ENCODE measurements at regions not wholly inside any gene's neighbourhood (a gene's known extent, or its start where the extent isn't known, plus 50 kb on each side); places are given as distances from the start of the nearest gene placed in this dataset.

DNA sequence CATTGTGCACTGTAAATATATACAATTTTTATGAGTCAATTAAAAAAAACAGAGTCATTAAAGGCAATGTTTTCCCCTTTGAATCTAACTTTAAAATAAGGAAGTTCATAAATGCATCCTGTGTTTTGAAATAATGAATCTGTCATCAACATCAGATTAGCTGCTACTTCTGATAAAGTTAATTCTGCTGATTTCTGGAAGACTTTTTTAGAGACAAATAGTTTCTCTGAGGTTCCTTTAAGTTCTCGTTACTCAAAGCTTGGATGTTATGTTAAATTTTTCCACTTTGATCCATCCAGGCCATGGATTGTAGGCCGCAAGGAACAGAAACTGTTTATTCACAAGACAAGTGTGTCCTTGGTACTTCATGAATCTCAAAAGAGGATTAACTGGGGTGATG is 115.5 kb downstream of the CARTPT start:
- Mint-ChIP-seq H3K27me3 (no peaks in the 10 kb centered on the region), H3K9me3 (peaks cover 0 to 5% (median 0%) of the 10 kb centered on the region in 3 donors), H3K36me3 (peaks cover 2% of the 10 kb centered on the region), H3K27ac (no peak overlapping the region), H3K4me1 (no peaks in the 10 kb centered on the region), H3K4me3 (no peak overlapping the region)

DNA sequence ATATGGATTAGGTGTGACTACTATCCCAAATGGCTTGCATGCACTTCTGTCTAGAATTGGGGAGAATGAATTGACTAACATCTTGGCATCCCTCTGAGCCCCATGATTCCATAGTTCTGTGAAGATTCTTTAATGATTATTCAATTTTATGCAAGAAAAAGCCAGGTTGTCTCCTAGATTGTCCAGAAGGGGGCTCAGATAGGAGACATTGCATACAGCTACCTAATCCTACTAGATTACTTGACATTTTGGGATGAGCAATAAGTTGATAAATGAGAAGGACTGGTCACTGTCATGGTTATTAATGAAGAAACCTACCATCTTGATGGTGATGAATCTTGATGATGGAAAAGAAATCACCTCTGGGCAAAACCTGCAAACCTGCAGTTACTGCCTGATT is 117.0 kb downstream of the CARTPT start:
- H3K9me3 Mint-ChIP-seq, result no peaks in the 10 kb centered on the region
- H3K4me1 Mint-ChIP-seq, result no peaks in the 10 kb centered on the region
- no peak overlapping the region for H3K4me3 Mint-ChIP-seq
- H3K27ac Mint-ChIP-seq, result no peak overlapping the region
- H3K36me3 Mint-ChIP-seq, result peaks cover 2% of the 10 kb centered on the region
- peaks cover 3% of the 10 kb centered on the region for H3K27me3 Mint-ChIP-seq

DNA sequence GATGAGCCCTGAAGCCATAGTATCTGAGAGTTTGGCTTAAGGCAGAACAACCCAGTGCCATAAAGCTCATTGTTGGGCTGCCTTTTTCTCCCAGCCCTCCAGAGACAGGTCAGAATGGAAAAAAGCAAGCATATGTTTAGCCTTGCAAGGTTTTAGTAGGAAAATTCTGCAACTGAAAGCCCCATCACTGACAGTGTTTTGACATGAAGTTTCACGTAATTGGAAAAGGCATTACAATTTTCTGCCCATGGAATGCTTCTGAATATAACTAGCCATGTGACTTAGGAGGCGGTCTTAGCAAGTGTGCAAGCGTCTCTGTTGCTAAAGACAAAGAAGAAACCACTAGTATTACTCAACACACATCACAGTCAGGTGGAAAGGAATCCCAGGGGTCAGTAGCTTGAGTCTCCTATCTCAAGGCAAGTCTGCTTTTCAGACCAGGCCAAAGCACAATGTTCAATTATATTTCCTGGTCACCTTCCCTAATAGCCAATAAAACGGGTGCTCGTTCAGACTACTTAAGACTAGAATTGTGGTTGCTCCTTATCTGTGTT is 117.6 kb downstream of the CARTPT start:
- no peak overlapping the region for H3K4me3 Mint-ChIP-seq
- H3K27me3 Mint-ChIP-seq, result peaks cover 3% of the 10 kb centered on the region
- peaks cover 2% of the 10 kb centered on the region for H3K36me3 Mint-ChIP-seq
- no peaks in the 10 kb centered on the region for H3K9me3 Mint-ChIP-seq
- H3K4me1 Mint-ChIP-seq, result no peaks in the 10 kb centered on the region
- no peak overlapping the region for H3K27ac Mint-ChIP-seq

DNA sequence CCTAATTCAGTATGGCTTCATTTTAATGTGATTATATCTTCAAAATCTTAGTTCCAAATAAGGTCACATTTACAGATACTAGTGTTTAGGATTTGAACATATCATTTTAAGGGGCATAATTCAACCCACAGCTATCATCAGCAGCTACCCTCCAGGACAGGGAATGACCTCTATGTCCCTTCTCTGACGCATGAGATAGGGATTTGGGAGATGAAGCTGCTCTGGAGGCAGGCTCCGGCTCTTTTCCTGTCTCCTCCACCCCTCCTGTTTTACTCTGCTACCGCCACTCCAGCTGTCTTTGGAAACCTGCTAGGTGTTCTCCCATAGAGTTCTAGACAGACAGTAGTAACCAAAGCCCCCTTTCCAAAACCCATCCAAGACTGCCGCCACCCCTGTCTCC is 119.2 kb downstream of the CARTPT start:
- H3K27me3 Mint-ChIP-seq, result peaks cover 7% of the 10 kb centered on the region
- no peaks in the 10 kb centered on the region for H3K9me3 Mint-ChIP-seq
- H3K27ac Mint-ChIP-seq, result no peak overlapping the region
- H3K4me3 Mint-ChIP-seq, result no peak overlapping the region
- H3K4me1 Mint-ChIP-seq, result no peaks in the 10 kb centered on the region
- H3K36me3 Mint-ChIP-seq, result peaks cover 2% of the 10 kb centered on the region

DNA sequence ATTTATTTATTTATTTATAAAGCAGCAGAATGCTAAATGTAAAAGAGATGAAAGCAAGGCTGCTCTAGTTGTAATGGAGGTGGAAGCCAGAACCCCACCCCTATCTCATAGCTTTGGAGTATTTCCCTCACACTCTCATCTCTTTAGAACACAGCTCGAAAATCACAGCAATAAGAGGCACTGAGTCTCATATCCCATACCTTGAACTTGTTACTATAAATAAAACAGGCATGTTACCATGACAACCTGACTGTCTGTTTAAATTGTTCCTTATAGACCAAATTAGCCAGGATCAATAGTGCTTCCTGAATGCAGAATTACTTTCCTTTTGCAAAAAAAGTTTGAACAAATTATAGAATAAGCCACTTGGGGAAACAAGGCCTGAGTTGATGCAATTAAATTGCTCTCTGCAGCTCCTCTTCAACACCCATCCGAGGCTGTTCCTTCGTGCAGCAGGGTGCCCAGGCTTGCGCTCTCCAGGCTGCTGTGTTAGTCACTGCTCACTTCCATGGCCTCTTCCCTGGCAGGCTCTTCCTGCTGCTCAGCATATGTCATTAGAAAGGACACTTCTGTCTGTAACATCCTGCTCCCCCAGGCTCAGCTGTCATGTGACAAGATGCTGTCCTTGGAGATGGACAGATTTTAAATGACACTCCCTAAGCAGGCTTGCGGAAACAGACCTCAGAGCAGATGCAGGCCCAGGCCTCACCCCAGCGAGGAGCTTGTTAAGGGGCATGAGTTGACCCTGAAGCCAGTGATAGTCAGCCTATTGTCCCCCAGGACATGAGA is 120.2 kb downstream of the CARTPT start:
- Mint-ChIP-seq H3K27me3 (peaks cover 7% of the 10 kb centered on the region), H3K4me3 (no peak overlapping the region), H3K27ac (no peak overlapping the region), H3K9me3 (no peaks in the 10 kb centered on the region), H3K36me3 (peaks cover 2% of the 10 kb centered on the region), H3K4me1 (no peaks in the 10 kb centered on the region)

DNA sequence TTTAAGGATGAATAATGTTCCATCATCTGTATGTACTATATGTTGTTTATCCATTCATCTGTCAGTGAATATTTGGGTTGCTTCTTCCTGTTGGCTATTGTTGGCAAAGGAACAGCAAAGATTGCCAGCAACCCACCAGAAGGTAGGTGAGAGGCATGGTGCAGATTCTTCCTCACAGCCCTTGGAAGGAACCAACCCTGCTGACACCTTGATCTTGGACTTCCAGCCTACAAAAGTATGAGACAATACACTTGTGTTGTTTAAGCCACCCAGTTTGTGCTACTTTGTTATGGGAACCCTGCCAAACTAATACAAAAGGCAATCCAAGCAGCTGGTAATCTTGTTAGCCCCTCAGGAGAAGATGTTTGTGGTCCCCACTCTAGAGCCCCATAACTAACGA is 122.0 kb downstream of the CARTPT start:
- peaks cover 0 to 2% (median 0%) of the 10 kb centered on the region in 3 donors for H3K9me3 Mint-ChIP-seq
- no peak overlapping the region for H3K27ac Mint-ChIP-seq
- no peaks in the 10 kb centered on the region for H3K36me3 Mint-ChIP-seq
- H3K27me3 Mint-ChIP-seq, result peaks cover 8% of the 10 kb centered on the region
- H3K4me1 Mint-ChIP-seq, result no peaks in the 10 kb centered on the region
- no peak overlapping the region for H3K4me3 Mint-ChIP-seq

DNA sequence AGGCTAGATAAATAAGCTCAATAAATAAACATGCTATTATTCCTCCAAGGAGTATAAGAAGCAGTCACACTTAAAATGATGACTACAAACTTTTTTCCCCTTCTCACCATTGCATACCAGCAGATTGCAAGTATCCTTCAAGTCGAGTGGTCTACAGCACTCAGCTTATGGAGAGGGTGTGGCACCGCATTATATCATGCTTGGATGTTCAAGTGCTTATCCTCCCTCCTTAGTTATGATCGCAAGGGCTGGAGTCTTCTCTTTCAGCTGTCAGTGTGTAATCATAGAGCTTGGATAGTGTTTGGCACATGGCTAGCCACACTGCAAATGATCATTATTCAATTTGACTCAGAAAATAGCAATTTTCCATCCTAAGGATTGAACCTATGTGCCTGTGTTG is 124.0 kb downstream of the CARTPT start:
- H3K9me3 Mint-ChIP-seq, result peaks cover 0 to 4% (median 2%) of the 10 kb centered on the region in 3 donors
- H3K27me3 Mint-ChIP-seq, result peaks cover 8% of the 10 kb centered on the region
- H3K4me3 Mint-ChIP-seq, result no peak overlapping the region
- H3K36me3 Mint-ChIP-seq, result no peaks in the 10 kb centered on the region
- no peak overlapping the region for H3K27ac Mint-ChIP-seq
- H3K4me1 Mint-ChIP-seq, result no peaks in the 10 kb centered on the region

DNA sequence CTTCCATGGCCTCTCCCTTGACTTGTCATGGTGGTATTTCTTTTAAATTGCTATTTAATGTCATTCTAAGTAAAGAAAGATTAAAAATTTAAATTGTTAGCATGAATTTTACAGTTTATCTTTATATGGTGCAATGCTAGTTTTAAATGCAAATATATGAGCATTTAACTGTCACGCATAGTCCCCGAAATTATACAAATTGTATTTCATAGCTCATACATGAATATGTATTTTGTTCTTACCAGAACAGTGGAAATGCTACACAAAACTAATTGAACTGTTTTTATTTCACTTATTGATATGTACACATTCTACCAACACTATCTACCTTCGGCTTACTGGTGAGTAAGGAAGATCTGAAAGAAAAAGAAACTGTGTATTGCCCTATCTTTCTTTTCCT is 125.8 kb downstream of the CARTPT start:
- Mint-ChIP-seq H3K27me3 (peaks cover 8% of the 10 kb centered on the region), H3K9me3 (peaks cover 4 to 8% (median 7%) of the 10 kb centered on the region in 3 donors), H3K36me3 (no peaks in the 10 kb centered on the region), H3K4me3 (no peak overlapping the region), H3K4me1 (no peaks in the 10 kb centered on the region), H3K27ac (no peak overlapping the region)

DNA sequence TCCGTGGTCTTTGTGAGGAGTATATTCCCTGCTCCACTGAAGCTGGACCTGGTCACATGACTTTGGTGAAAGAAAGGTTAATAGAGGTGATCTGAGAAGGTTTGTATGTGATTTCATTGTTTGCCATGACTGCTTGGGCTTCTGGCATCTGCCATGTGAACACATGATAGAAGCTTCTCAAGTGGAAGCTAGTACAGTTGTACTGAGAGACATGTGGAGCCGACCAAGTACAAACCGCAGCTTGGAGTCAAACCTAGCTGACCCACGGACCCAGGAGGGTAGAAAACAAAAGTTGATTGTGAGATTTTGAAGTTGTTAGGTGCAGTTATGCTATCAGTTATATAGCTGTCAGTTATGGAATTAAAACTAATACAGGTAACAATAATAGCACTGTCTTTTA is 140.4 kb downstream of the CARTPT start:
- Mint-ChIP-seq H3K27ac (no peak overlapping the region), H3K4me1 (peaks cover 0 to 2% (median 0%) of the 10 kb centered on the region in 3 donors), H3K36me3 (no peaks in the 10 kb centered on the region), H3K4me3 (no peak overlapping the region), H3K9me3 (peaks cover 0 to 19% (median 19%) of the 10 kb centered on the region in 3 donors), H3K27me3 (peaks cover 2% of the 10 kb centered on the region)

DNA sequence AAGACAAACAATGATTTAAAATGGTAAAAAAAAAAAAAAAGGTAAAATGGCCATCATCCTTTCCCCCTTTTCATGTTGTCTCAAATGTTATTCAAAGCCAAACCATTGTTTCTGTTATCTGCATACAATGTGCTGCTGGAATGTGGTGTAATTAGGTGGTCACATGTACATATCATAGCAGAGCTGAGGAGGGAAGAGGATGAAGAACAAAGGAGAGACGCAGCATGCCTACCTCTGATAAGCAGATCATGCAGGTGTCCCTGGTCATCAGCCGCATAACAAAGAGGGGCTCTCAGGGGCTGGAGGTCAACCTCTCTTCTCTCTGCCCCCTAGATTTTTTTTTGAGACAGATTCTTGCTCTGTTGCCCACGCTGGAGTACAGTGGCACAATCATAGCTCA is 141.0 kb downstream of the CARTPT start:
- Mint-ChIP-seq H3K4me1 (peaks cover 0 to 2% (median 0%) of the 10 kb centered on the region in 3 donors), H3K27ac (no peak overlapping the region), H3K4me3 (no peak overlapping the region), H3K36me3 (no peaks in the 10 kb centered on the region), H3K27me3 (peaks cover 2% of the 10 kb centered on the region), H3K9me3 (peaks cover 0 to 18% (median 14%) of the 10 kb centered on the region in 3 donors)

DNA sequence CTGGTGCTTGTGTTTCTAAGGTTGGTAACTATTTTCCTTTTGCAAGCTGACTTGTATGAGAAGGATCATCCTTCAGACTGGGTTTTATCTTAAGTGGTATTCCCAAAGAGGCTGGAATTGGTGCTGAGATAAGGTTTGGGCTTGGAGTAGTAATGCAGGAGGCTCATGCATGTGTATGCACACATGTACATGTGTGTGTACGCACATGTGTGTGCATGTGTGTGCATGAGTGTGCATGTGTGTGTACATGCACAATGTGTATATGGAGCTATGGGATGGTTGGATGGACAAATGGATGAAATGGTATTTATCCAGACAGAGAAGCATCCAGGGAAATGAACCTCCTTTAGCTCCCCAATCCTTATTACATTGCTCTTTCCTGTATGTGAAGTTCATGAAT is 142.6 kb downstream of the CARTPT start:
- Mint-ChIP-seq H3K4me1 (no peaks in the 10 kb centered on the region), H3K4me3 (no peak overlapping the region), H3K36me3 (no peaks in the 10 kb centered on the region), H3K27ac (no peak overlapping the region), H3K9me3 (peaks cover 0 to 5% (median 5%) of the 10 kb centered on the region in 3 donors), H3K27me3 (peaks cover 2% of the 10 kb centered on the region)

DNA sequence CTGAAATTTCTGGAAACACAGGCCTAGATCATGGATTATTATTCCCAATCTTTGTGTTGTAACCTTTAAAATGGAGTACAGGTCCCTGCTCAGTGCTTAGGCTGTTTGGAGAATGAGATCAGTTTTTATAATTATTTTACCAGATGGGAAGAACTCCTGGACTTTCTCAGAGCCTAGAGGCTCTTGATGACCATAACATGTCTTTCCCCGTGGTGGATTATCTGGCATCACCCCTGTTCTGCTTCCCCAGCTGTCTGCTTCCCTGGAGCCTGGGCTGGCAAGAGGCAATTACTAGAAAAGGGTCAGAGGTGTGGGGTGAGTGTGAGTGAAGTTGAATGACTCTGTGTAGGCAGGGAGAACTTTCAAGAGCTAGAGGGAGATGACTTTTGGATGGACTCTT is 143.0 kb downstream of the CARTPT start:
- H3K4me3 Mint-ChIP-seq, result no peak overlapping the region
- no peaks in the 10 kb centered on the region for H3K36me3 Mint-ChIP-seq
- no peak overlapping the region for H3K27ac Mint-ChIP-seq
- H3K9me3 Mint-ChIP-seq, result peaks cover 0 to 5% (median 4%) of the 10 kb centered on the region in 3 donors
- H3K4me1 Mint-ChIP-seq, result no peaks in the 10 kb centered on the region
- peaks cover 2% of the 10 kb centered on the region for H3K27me3 Mint-ChIP-seq

DNA sequence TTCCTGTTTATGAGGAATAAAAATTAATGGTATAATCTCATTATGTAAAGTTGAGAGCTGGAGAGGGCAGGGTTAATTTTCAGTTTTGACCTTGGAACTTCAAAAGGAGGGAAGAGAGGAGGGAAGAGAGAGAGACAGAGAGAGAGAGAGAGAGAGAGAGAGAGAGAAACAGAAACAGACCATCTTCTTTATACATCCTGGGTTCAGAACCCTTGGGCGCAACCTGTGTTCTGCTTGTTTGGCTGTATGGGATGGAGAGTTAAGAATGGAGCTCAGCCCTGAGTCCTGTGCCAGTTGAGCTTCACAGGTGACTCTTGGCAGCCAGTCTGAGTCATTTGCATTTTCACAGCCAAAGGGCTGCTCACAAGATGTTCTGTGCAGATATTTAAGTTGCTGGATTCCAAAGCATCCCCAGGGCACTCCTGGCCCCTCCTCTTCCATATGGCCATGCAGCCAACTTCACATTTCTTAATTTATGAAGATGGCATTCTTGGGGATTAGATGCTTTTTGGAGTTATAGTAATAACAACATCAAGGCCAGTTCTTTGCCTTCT is 143.5 kb downstream of the CARTPT start:
- Mint-ChIP-seq H3K9me3 (peaks cover 0 to 5% (median 4%) of the 10 kb centered on the region in 3 donors), H3K27ac (no peak overlapping the region), H3K4me1 (no peaks in the 10 kb centered on the region), H3K27me3 (peaks cover 2% of the 10 kb centered on the region), H3K36me3 (no peaks in the 10 kb centered on the region), H3K4me3 (no peak overlapping the region)

DNA sequence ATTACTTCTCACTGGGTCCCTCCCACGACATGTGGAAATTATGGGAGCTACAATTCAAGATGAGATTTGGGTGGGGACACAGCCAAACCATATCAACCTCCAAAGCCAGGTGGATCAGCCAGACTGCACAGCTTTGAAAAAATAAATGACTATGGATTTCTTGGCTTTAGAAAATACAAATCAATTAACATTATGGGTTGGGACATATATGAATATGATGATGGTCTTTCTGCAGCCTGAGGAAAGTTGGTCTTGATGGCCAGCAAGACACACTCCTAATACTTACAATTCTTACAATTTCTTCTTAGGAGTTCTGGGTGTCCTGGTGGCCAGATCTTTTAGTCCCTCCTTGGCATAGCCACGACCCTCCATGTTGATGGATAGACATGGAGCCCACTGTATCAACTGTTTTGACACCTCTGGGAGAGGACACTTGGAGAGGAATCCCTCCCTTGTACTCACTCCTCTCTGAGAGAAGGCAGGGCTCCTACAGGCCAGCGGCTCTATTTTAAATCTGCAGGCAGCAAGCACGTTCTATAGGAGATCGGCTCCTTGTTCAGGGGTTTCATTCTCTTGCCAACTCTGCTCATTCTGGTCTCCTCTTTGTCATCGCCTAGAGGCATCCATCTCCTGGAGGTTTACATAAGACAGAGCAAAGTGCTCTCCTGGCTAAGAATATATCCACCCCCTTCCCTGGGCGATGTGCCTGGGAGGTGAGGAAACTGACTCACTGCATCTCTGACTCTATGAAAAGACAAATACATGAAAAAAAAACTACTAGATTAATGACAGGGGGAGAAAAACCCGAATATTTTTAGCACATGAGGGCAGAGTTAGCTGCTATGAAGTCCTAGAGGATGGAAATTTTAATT is 145.9 kb downstream of the CARTPT start:
- no peaks in the 10 kb centered on the region for H3K4me1 Mint-ChIP-seq
- no peaks in the 10 kb centered on the region for H3K36me3 Mint-ChIP-seq
- H3K9me3 Mint-ChIP-seq, result peaks cover 0 to 1% (median 0%) of the 10 kb centered on the region in 3 donors
- H3K4me3 Mint-ChIP-seq, result no peak overlapping the region
- H3K27ac Mint-ChIP-seq, result no peak overlapping the region
- peaks cover 2% of the 10 kb centered on the region for H3K27me3 Mint-ChIP-seq

DNA sequence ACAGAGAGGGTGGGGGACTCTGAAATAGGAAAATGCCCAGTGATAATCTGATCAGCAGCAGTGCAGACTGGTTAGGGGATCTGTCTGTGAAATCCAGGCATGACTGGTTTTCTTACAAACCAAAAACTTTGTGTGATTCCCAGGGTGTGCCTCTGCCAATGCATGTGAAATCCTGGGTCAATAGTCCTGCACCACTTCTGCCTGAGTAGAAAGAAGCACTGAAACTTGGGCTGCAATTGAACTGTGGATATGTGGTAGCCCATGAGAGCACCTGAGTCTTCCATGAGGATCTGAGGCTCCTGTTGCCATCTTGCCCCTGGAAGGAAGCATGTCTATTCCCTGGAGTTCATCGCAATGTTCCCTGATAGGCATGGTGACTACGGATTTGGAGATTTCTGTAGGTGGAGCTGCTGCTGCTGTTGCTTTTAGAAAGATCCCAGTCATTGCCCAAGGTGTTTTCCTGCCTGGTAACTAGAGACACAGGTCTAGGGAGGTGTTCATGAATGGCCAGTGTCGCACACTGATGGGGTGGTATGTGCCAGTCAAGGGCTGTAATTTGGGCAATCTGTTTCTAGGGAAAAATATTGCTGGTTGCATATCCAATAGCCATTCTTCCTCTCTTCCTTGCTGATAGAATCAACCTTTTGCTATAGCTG is 146.7 kb downstream of the CARTPT start:
- peaks cover 2% of the 10 kb centered on the region for H3K27me3 Mint-ChIP-seq
- H3K4me1 Mint-ChIP-seq, result no peaks in the 10 kb centered on the region
- no peak overlapping the region for H3K27ac Mint-ChIP-seq
- no peaks in the 10 kb centered on the region for H3K36me3 Mint-ChIP-seq
- peaks cover 0 to 4% (median 2%) of the 10 kb centered on the region in 3 donors for H3K9me3 Mint-ChIP-seq
- H3K4me3 Mint-ChIP-seq, result no peak overlapping the region
